22Rv1 (cell line): ENCODE measurements at regions not wholly inside any gene's neighbourhood (a gene's known extent, or its start where the extent isn't known, plus 50 kb on each side); places are given as distances from the start of the nearest gene placed in this dataset.

Source experiments
- CTCF ChIP-seq: fragments of 450-650 bp; IDR thresholded peaks from 2 replicates; pipeline ENCODE4 v1.5.1; 2017; ENCODE audit warnings: mild to moderate bottlenecking
- ZFX ChIP-seq: fragments of 450-650 bp; IDR thresholded peaks from 2 replicates; pipeline ENCODE4 v1.6.1; 2017; ENCODE audit warnings: antibody characterized with exemption, borderline replicate concordance

- TF ChIP-seq CTCF = no peak
- TF ChIP-seq ZFX = no peak
Measured at GRCh38 chr12:19666070-19666469, 226.8 kb downstream of the AEBP2 start.
